GM21619 (cell line): ENCODE measurements at regions not wholly inside any gene's neighbourhood (a gene's known extent, or its start where the extent isn't known, plus 50 kb on each side); places are given as distances from the start of the nearest gene placed in this dataset.

Experiments used
- ATAC-seq: cut with Tn5 transposase; IDR thresholded peaks from one replicate; pipeline ENCODE4 v1.9.1; 2021; ENCODE audit not compliant: unreplicated experiment

DNA sequence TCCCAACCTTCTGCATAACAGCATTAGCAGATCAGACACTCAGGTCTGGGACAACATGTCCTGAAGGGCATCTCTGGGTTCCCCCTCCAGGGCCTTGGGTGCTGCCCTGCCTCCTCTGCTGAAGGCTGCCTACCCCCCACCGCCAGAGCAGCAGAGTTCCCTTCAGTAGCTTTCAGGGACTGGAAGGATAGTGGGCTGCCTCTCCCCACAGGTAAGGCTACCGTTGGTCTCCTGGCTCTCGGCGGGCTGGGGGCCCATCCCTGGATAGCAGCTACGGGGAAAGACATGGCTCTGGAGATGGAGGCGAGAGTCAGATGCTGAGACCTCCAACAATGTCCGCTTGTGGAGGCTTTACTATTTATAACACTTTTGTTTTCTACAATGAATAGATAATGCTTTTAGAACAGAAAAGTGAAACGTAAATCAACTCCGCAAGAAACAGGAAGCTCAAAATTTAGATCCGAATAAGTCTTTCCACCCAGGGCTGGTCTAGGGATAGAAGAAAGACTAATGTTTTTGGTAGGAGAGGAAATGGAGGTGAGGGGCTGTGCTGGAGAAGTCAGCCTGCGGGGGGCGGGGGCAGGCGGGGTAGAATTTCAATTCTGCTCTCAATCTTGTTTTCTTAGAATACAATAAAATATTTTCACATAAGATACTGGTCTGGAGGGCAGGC is 58.4 kb downstream of the ARL4C start:
- no peak for ATAC-seq

GRCh38 chr2:234437642-234438304 is 59.1 kb downstream of the ARL4C start:
- ATAC-seq: no peak

DNA sequence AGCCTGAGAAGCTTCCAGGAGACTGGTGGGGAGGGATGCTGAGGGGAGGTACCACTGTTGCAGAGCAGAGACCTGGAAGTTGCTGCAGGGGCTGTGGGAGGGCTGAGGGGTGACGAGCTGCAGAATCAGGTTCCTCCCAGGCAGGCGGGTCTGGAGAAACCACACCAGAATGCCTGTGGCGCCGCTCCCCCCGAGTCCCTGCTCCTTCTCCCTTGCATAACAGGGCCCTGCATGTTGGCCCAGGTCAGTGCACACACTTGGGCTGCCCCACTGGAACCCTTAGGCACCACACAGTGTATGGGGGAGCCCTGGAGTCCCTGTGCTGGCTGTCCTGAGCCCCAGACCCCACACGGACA is 60.4 kb downstream of the ARL4C start:
- ATAC-seq: no peak

DNA sequence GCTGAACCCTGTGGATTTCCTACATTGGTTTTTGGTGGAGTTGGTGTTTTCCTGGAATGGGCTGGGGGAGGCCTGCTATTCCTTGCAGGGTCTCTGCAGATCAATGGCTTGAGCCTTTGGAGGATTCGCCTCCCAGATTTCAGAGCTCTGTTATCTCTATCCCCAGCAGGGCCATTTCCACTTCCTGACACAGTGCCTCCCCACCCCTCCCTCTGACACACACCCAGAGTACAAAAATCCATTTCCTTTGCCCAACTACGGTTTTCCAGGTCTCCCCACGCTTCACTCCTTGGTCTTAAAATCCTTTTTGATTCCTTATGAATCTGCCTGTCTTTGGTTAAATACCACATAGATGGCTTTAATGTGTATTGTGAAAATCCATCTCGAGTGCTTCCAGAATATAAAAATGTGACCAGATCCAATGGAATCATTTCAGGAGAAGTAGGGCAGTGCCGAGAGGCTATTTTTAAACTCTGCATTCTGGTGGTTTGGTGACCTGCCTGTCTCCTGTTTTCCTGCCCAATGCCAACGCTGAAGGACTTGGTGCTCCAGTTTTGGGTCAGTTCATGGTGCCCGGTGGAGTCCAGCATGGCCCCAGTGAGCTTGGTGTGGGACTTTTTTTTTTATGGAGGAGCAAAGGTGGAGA is 60.9 kb downstream of the ARL4C start:
- ATAC-seq: no peak

DNA sequence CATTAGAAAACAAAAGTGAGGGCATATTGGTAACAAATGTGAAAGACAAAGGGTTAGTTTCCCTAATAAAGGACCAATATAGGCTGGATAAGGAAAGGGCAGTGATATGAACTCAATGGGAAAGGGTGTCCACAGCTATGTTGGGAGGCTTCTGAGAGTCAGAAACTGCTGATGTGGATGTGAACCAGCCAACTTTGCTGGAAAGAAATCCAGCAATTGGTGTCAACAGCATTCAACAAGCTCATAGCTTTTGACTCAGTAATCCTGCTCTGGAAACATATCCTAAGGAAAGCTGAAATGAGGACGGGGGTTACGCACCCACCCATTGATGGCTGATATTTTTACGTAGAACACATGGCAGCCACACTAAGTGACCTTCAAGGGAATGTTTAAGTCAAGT is 63.7 kb downstream of the ARL4C start:
- no peak for ATAC-seq

GRCh38 chr2:234430871-234431270 is 66.0 kb downstream of the ARL4C start:
- ATAC-seq: no peak

DNA sequence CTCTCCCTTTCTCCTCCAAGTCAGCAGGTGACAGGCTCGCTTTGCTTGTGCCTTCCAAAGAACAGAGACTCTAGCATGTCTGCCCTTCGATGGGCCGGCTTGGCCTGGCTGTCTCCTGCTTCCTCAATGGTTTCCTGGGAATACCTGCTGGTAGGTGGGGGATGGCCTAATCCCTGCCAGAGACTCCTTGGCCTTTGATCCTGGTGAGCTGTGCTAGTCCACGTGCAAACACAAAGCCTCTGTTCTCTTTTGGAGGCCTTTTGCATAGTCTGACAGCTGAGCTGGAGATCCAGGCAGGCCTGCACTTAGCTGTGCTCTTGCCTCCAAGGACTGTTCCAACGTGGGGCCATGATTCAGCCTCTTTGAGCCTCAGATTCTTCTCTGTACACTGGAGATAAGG is 67.6 kb downstream of the ARL4C start:
- ATAC-seq: no peak

GRCh38 chr2:234427081-234428061 is 69.5 kb downstream of the ARL4C start:
- no peak for ATAC-seq

GRCh38 chr2:234426616-234427015 is 70.3 kb downstream of the ARL4C start:
- no peak for ATAC-seq

GRCh38 chr2:234425639-234426603 is 71.0 kb downstream of the ARL4C start:
- ATAC-seq: peak; percentile 87

- no peak for ATAC-seq
Measured at GRCh38 chr2:234423884-234424283, 73.0 kb downstream of the ARL4C start.

DNA sequence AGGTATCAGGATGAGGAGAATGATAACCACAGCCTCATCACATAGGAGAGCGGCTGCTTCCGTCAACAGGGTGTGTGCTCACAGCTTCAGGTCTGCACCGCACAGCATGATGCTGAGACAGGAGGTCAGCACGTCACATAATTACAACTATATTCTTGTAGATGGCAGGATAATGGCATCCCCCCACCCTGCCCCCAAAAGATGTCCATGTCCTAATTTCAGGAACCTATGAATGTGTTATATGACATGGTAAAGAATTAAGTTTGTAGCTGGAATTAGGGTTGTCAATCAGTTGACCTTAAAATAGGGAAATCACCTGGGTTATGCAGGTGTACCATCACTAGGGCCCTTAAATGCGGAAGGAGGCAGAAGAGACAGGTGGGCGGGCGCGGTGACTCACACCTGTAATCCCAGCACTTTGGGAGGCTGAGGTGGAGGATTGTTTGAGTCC is 73.9 kb downstream of the ARL4C start:
- ATAC-seq: no peak

DNA sequence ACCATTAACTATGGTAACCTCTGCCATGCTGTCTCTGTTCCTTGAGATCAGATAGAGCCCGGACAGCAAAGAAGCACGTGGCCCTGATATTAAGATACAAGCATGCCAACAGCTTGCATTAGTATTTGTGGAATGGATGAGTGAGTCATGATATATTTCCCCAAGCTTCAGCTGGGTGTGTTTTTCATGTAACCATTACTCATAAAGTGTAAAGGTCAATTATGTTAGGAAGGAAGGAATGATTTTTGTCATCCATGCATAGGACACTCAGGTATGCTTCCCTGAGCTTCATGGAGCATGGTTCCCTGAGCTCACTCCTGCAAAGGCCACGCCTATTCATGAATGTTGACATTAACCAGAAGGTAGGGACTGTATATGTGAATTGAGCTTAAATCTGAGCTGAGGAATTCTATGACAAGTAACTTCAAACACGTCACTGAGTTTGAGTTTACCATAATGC is 74.6 kb downstream of the ARL4C start:
- ATAC-seq: no peak

DNA sequence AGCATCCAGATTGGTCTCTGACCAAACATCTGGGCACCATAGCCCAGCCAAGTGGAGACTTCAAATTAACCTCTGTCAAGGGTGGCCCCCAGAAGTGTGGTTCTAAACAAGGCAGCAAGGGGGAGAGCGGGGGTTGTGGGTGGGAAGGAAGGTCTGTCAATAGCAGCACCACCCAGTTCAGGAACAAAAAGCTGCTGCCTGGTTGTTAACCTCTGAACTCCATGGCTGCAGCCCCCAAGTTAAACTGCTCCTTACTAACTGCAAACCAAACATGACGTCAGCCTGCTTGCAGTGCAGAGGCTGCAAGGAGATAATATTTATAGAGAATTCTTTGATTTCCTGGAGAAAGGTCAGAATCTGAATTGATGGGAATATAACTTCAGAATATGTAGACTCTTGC is 76.5 kb downstream of the ARL4C start:
- no peak for ATAC-seq

- ATAC-seq: no peak
Measured at GRCh38 chr2:234419726-234420125, 77.2 kb downstream of the ARL4C start.

GRCh38 chr2:234415706-234416105 is 81.2 kb downstream of the ARL4C start:
- ATAC-seq: no peak

DNA sequence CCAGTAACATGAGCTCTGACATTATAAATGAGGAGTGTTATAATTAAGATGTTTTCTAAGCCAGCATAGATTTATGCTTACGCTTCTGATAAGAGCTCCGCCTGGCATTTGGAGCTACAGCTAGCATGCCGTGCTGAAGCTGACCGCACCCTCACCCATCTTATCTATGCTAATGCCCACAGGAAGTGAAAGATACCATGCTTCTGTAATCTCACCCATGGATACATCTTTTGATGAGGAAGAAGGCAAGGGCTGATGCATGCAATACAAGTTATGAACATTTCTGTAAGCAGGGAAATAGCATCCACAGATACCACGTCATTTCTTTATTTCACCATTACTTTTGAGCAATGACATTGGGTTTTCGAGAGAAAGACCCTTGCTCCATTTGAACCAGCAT is 82.3 kb downstream of the ARL4C start:
- ATAC-seq: no peak

DNA sequence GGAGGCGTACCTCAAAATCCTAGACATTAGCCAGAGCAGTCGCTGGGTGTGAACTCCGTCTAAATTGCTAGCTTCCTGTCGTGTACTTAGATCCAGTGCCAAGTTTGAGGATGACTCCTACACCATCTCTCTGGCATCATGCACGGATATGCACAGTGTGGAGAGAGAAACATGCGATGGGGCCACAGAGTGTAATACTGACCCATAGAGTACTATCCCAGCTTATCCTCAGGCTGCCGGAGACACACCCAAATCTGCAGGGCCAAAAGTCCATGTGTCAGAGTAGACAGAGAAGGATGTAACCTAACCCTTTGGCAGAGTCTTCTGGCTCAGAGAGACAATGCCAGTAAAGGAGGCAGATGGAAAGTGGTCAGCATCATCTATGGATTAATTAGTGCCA is 84.2 kb downstream of the ARL4C start:
- ATAC-seq: no peak

GRCh38 chr2:234411793-234412192 is 85.1 kb downstream of the ARL4C start:
- peak; percentile 96 for ATAC-seq

DNA sequence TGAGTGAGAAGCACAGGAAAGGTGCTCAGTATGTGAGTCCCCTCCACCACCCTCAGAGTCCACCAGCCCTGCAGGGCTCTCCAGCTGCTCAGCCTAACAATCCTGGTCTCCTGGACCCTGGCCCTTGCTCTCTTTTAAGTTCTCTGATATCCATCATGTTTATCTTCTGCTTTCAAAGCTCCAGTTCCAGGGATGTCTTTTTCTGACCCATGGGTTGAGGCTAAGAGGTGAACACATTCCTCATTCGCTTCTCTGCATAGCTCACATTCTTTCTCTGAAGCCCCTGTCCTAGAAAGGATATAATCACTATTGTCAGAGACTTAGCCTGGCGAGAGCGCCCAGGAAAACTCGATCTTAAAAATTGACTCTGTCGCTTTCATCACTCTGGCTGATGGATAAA is 86.4 kb downstream of the ARL4C start:
- ATAC-seq: no peak
